Activated CD4-positive, alpha-beta T cell treated with anti-CD3 and anti-CD28 coated beads, Interleukin-2, amount 50 U/mL, for 4 hours (primary cell): ENCODE measurements at regions not wholly inside any gene's neighbourhood (a gene's known extent, or its start where the extent isn't known, plus 50 kb on each side); places are given as distances from the start of the nearest gene placed in this dataset.

ENCODE experiments used
- DNase-seq, 2 experiments: peaks; one replicate each; pipeline ENCODE4 v3.0.0-alpha.2; 2020

GRCh38 chr10:4062751-4063150, 277.7 kb upstream of the KLF6 start:
- no peak for DNase-seq

- no peak for DNase-seq
Observed at GRCh38 chr10:4062072-4062471, 277.1 kb upstream of the KLF6 start.

- DNase-seq, result no peak
Observed at GRCh38 chr10:4061441-4061951, 276.5 kb upstream of the KLF6 start.

- no peak for DNase-seq
Observed at GRCh38 chr10:4059471-4060138, 274.6 kb upstream of the KLF6 start.

- DNase-seq, result no peak
Observed at GRCh38 chr10:4058514-4059029, 273.6 kb upstream of the KLF6 start.

GRCh38 chr10:4057725-4058513, 272.9 kb upstream of the KLF6 start:
- DNase-seq, result no peak

GRCh38 chr10:4057021-4057420, 272.0 kb upstream of the KLF6 start:
- DNase-seq, result no peak

GRCh38 chr10:4054656-4055435, 269.8 kb upstream of the KLF6 start:
- DNase-seq, result no peak

- DNase-seq, result no peak
Observed at GRCh38 chr10:4053940-4054339, 268.9 kb upstream of the KLF6 start.

- DNase-seq, result no peak
Observed at GRCh38 chr10:4051641-4052151, 266.7 kb upstream of the KLF6 start.

- no peak for DNase-seq
Observed at GRCh38 chr10:4051011-4051640, 266.1 kb upstream of the KLF6 start.

- no peak for DNase-seq
Observed at GRCh38 chr10:4050061-4050460, 265.1 kb upstream of the KLF6 start.

GRCh38 chr10:4049348-4049747, 264.3 kb upstream of the KLF6 start:
- no peak for DNase-seq

GRCh38 chr10:4048236-4048864, 263.3 kb upstream of the KLF6 start:
- DNase-seq, result no peak

- no peak for DNase-seq
Observed at GRCh38 chr10:4046712-4047354, 261.8 kb upstream of the KLF6 start.

GRCh38 chr10:4046030-4046429, 261.0 kb upstream of the KLF6 start:
- no peak for DNase-seq

- DNase-seq, result no peak
Observed at GRCh38 chr10:4043897-4044665, 259.1 kb upstream of the KLF6 start.

GRCh38 chr10:4041635-4042034, 256.6 kb upstream of the KLF6 start:
- no peak for DNase-seq

GRCh38 chr10:4038000-4038399, 253.0 kb upstream of the KLF6 start:
- no peak for DNase-seq

- no peak for DNase-seq
Observed at GRCh38 chr10:4035599-4035945, 250.6 kb upstream of the KLF6 start.
